ENCODE measurements at regions not wholly inside any gene's neighbourhood (a gene's known extent, or its start where the extent isn't known, plus 50 kb on each side); places are given as distances from the start of the nearest gene placed in this dataset.

GRCh38 chr2:150126143-150126740, 361.2 kb downstream of the RND3 start:
- peaks cover 0 to 7% (median 0%) of the 10 kb centered on the region in 3 experiments; a peak in 3 of 7 replicates for H3K36me3 Mint-ChIP-seq (ENCODE audit: insufficient read depth in 1 of 3, low read depth in 3 of 3)
- no peak overlapping the region for H2AK5ac ChIP-seq (ENCODE audit: insufficient read length, low read length)
- TF ChIP-seq, protein P1, sequence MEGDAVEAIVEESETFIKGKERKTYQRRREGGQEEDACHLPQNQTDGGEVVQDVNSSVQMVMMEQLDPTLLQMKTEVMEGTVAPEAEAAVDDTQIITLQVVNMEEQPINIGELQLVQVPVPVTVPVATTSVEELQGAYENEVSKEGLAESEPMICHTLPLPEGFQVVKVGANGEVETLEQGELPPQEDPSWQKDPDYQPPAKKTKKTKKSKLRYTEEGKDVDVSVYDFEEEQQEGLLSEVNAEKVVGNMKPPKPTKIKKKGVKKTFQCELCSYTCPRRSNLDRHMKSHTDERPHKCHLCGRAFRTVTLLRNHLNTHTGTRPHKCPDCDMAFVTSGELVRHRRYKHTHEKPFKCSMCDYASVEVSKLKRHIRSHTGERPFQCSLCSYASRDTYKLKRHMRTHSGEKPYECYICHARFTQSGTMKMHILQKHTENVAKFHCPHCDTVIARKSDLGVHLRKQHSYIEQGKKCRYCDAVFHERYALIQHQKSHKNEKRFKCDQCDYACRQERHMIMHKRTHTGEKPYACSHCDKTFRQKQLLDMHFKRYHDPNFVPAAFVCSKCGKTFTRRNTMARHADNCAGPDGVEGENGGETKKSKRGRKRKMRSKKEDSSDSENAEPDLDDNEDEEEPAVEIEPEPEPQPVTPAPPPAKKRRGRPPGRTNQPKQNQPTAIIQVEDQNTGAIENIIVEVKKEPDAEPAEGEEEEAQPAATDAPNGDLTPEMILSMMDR (conservative IDR thresholded peaks at IDR 0.05) = no peak
- H3K18ac ChIP-seq (ENCODE audit: insufficient read length, low read depth, low read length) = no peak overlapping the region
- no peaks in the 10 kb centered on the region for H3K79me1 ChIP-seq (ENCODE audit: insufficient read depth, low read depth, low read length, poor library complexity, severe bottlenecking)
- WGBS (ENCODE audit: extremely low coverage, insufficient read length, low lambda C conversion rate) = no CpG with 5 or more reads among the region's 7 CpGs
- H3K27me3 Mint-ChIP-seq (ENCODE audit: low read depth) = no peaks in the 10 kb centered on the region; the same call in 1 of the 2 replicates
- no peak overlapping the region for H2BK120ac ChIP-seq (ENCODE audit: low read depth, low read length, poor library complexity, severe bottlenecking)
- H2BK5ac ChIP-seq (ENCODE audit: insufficient read length, low read length) = no peak overlapping the region
- no peak for DNase-seq
- no peak overlapping the region for H3T11ph ChIP-seq (ENCODE audit: low read length)
- H3K56ac ChIP-seq (ENCODE audit: insufficient read length, low read depth, low read length) = no peak overlapping the region
- no peak overlapping the region for H3K9ac ChIP-seq (ENCODE audit: extremely low read depth, insufficient read length, low read length)
- H3K9me3 ChIP-seq (ENCODE audit: control insufficient read depth, low read depth, low read length) = no peaks in the 10 kb centered on the region
- no peak overlapping the region for H3K27ac ChIP-seq (ENCODE audit: insufficient read length, low read depth, low read length)
- H3K23ac ChIP-seq (ENCODE audit: insufficient read length, low read depth, low read length) = no peak overlapping the region
- H3K4me1 ChIP-seq (ENCODE audit: insufficient read depth, low read length) = no peaks in the 10 kb centered on the region
- H3K14ac ChIP-seq (ENCODE audit: insufficient read depth, low read length) = no peak overlapping the region
- H4K20me1 ChIP-seq (ENCODE audit: control insufficient read depth, insufficient read depth, insufficient read length) = no peaks in the 10 kb centered on the region
- peaks cover 0 to 6% of the 10 kb centered on the region in 2 experiments; a peak in 3 of 5 replicates for H3K9me3 Mint-ChIP-seq
- no peaks in the 10 kb centered on the region for H3K79me2 ChIP-seq (ENCODE audit: insufficient read depth, low read length)
- no peak overlapping the region for H2BK20ac ChIP-seq (ENCODE audit: low read depth, low read length, poor library complexity, severe bottlenecking)
- no peak overlapping the region for H3K4ac ChIP-seq (ENCODE audit: low read depth, low read length)
- H2AFZ ChIP-seq (ENCODE audit: low read length) = no peak overlapping the region
- no peak overlapping the region for H3K4me3 Mint-ChIP-seq
- peak overlapping the region in 2 of 3 experiments; percentile 41 to 67; a peak in 2 of 7 replicates for H3K27ac Mint-ChIP-seq
- H3K27me3 ChIP-seq (ENCODE audit: insufficient read depth, low read length) = no peaks in the 10 kb centered on the region
- no peak overlapping the region for H2BK15ac ChIP-seq (ENCODE audit: low read depth, low read length)
- no peaks in the 10 kb centered on the region for H3K23me2 ChIP-seq (ENCODE audit: insufficient read length, low read depth, low read length, poor library complexity, severe bottlenecking)
- H3K4me1 Mint-ChIP-seq = peaks cover 7 to 19% of the 10 kb centered on the region in 2 experiments
- H4K8ac ChIP-seq (replicated peaks; ENCODE audit: insufficient read length, low read depth, low read length) = no peak overlapping the region
- H4K5ac ChIP-seq (ENCODE audit: insufficient read length, low read depth, low read length) = no peak overlapping the region
- H4K91ac ChIP-seq (ENCODE audit: insufficient read length, low read depth, low read length) = no peak overlapping the region
- H3K4me2 ChIP-seq (ENCODE audit: insufficient read depth, insufficient read length, low read length) = no peak overlapping the region
- no peak overlapping the region for H2BK12ac ChIP-seq (ENCODE audit: insufficient read length, low read depth, low read length)
